Heart right ventricle (tissue), 16 donors: ENCODE measurements at regions not wholly inside any gene's neighbourhood (a gene's known extent, or its start where the extent isn't known, plus 50 kb on each side); places are given as distances from the start of the nearest gene placed in this dataset.

ENCODE experiments used
- ATAC-seq, 8 donors: fragments of 200-7000 bp; cut with Tn5 transposase; one replicate each; pipeline ENCODE4 v1.9.1; 2020; ENCODE audit warnings: mild to moderate bottlenecking in 8 of 8, moderate library complexity in 8 of 8, moderate number of reproducible peaks in 1 of 8
- DNase-seq, 2 donors: peaks; one replicate each; pipeline ENCODE4 v3.0.0-alpha.2; 2020
- H3K27ac ChIP-seq, 10 donors: fragments of 200-600 bp; sonication (generic) in 2 of 10; one replicate each; pipeline versions ENCODE4 v1.5.0 to v1.8.0; 2020 to 2022; ENCODE audit warnings: mild to moderate bottlenecking in 3 of 10
- H3K27me3 ChIP-seq, 7 donors: fragments of 200-600 bp; one replicate each; pipeline ENCODE4 v1.8.0; 2021 to 2022; ENCODE audit warnings: mild to moderate bottlenecking in 2 of 7
- H3K36me3 ChIP-seq, 9 donors: fragments of 200-600 bp; sonication (generic) in 1 of 9; one replicate each; pipeline versions ENCODE4 v1.5.0 to v1.8.0; 2020 to 2022; ENCODE audit warnings: mild to moderate bottlenecking in 2 of 9
- H3K4me1 ChIP-seq, 9 donors: fragments of 200-600 bp; sonication (generic) in 1 of 9; one replicate each; pipeline versions ENCODE4 v1.5.0 to v1.8.0; 2020 to 2022; ENCODE audit warnings: mild to moderate bottlenecking in 4 of 9
- H3K4me3 ChIP-seq, 10 donors: fragments of 200-600 bp; sonication (generic) in 2 of 10; one replicate each; pipeline versions ENCODE4 v1.5.0 to v1.8.0; 2020 to 2022; ENCODE audit warnings: mild to moderate bottlenecking in 7 of 10, moderate library complexity in 2 of 10
- H3K9me3 ChIP-seq, 11 donors: fragments of 200-600 bp in 10 of 11; sonication (generic) in 2 of 11; one replicate each; pipeline versions ENCODE4 v1.5.0 to v1.8.0; 2013 to 2022; ENCODE audit warnings: mild to moderate bottlenecking in 2 of 11, control low read depth in 1 of 11, moderate library complexity in 1 of 11
- WGBS, 2 donors: extraction: QIAGEN DNeasy Blood & Tissue Kit; methylation state at CpG; one replicate each; pipeline ENCODE4 v1.1.7; 2013; ENCODE audit warnings: inconsistent platforms in 1 of 2; 5-methylcytosine and 5-hydroxymethylcytosine counted together
- intact Hi-C, 10 donors: fragments of 100-400 bp; cut with DNase I; formaldehyde crosslinking; loops; one replicate each; pipeline versions ENCODE4 v1.11.1 to v1.14.2; 2022
- TF ChIP-seq, protein P1 (sequence below), 9 donors: fragments of 200-600 bp; sonication (generic) in 2 of 9; IDR thresholded peaks; one replicate each; pipeline versions ENCODE4 v1.5.0 to v1.8.0; 2021 to 2022; ENCODE audit warnings: antibody characterized with exemption in 9 of 9, mild to moderate bottlenecking in 5 of 9, moderate library complexity in 1 of 9
- donor health status: Arrhythmogenic right ventricular cardiomyopathy.
- donor health status: ischemic (EF 13 %, LVEDD 7.1; RV severe dilation, severe dysfunction).
- donor health status: healthy with polysubstance abuse.
- donor health status: DM: no; HTN: yes; CAD: no.
- donor health status: DM: no; HTN: no; CAD: no.
- donor health status: ischemic (EF 25% LVEDD 6.9; RV normal size, moderate dysfunction).
- donor health status: ischemic (EF 25% LVEDD 5.7; RV mildly dilated, moderate dysfunction).
- donor health status: healthy.
- donor health status: DM: yes; HTN: yes; CAD: no.
- donor health status: Ischemic cardiomyopathy.
- donor health status: ischemic (EF 35%, LVEDD 5.7; RV mildly dilated, moderate dysfunction).
- donor health status: nonischemic (EF 11% LVEDD 7.7; RV severe dilation, severe dysfunction).
- donor health status: DM: yes; HTN: yes; CAD: no.
- donor health status: PGD.
- donor health status: ischemic (EF 29% LVEDD 5.4; RV normal size, mild dysfunction).
- donor health status: nonischemic (EF 23%, LVEDD 6.1; RV moderate dilation, normal function).

DNA sequence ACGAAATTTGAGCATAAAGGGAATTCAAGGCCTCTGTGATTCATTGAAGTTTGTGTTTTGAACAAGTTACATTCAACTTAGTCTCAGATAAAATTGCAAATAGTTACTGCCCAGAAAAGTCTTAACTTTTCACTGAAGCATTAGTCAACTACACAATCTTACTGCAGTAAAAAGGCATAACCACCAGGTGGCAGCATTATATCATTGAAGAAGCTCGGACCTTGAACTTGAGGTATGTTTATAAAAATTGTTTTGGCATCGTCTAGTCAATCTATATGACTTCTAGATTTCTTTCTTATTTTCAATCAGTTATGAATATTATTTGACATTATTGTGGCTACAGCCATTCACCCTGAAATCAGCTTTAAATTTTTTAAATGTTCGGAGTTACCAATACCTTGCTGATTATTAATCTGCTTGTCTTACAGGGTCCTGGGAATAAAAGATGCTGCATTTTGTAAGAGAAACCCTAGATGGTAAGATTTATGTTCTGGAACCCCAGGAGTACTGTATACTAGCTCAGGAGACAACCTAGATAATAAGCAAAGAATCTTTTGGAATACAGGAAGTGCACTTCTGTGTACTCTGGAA, 83.9 kb upstream of the GRAMD2B start:
- ATAC-seq: peak in 2 of 8 donors; percentile 43 to 49

DNA sequence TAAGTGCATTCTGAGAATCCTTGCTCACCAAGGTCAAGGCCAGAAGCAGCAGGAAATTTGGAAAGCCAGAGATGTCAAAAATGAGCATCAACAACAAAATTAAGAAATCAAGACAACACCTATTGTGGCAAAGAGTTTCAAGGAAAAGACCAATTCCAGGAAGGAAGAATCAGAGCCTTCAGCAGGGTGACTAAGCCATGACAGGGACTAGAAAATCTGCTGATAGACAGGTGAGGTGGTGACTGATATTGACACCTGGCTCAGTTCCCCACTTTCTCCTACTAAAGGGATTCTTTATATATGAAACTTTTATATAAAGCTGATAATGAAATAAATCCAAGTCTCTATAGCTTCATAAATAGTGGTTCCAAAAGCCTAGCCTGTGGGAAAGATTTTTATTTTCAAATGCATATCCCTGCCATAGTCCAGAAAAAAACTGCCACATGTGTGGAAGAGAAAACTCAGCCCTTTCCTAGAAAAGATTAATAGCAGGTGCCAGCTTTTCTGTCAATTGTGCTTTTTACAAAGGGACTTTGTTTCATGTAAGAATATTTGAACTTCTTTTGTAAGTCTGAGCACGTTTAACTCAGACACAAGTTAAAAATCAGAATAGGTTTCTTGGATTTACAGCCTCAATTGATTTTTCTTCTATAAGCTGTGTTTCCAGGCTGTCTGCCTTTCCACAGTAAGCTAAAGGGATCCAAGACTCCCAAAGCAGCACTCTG, 81.1 kb upstream of the GRAMD2B start:
- H3K4me1 ChIP-seq: peaks cover 0 to 4% (median 0%) of the 10 kb centered on the region in 9 donors
- no peaks in the 10 kb centered on the region for H3K36me3 ChIP-seq
- WGBS, 2 donors: 61 to 69% methylated on average over 1 of the region's 1 CpG
- H3K27ac ChIP-seq: no peak overlapping the region
- H3K9me3 ChIP-seq: no peaks in the 10 kb centered on the region
- H3K27me3 ChIP-seq: peaks cover 0 to 16% (median 0%) of the 10 kb centered on the region in 7 donors
- TF ChIP-seq, protein P1, sequence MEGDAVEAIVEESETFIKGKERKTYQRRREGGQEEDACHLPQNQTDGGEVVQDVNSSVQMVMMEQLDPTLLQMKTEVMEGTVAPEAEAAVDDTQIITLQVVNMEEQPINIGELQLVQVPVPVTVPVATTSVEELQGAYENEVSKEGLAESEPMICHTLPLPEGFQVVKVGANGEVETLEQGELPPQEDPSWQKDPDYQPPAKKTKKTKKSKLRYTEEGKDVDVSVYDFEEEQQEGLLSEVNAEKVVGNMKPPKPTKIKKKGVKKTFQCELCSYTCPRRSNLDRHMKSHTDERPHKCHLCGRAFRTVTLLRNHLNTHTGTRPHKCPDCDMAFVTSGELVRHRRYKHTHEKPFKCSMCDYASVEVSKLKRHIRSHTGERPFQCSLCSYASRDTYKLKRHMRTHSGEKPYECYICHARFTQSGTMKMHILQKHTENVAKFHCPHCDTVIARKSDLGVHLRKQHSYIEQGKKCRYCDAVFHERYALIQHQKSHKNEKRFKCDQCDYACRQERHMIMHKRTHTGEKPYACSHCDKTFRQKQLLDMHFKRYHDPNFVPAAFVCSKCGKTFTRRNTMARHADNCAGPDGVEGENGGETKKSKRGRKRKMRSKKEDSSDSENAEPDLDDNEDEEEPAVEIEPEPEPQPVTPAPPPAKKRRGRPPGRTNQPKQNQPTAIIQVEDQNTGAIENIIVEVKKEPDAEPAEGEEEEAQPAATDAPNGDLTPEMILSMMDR (IDR thresholded peaks at IDR 0.05): no peak
- no peak for DNase-seq
- no peak overlapping the region for H3K4me3 ChIP-seq
- no peak for ATAC-seq
- intact Hi-C loops: loop anchor here in 2 of 10 donors (5.0 kb wide), 2 partner anchors 255 to 260 kb away; partner anchors contain the start of genes ALDH7A1 (in 1 of the 2) and PHAX (in 1 of the 2)

More for the DNA sequence above, 83.9 kb upstream of the GRAMD2B start:
- 26% methylated on average over 4 of the region's 4 CpGs for WGBS, 2 donors
- H3K4me3 ChIP-seq: no peak overlapping the region
- H3K36me3 ChIP-seq: no peaks in the 10 kb centered on the region
- peaks cover 0 to 4% (median 0%) of the 10 kb centered on the region in 9 donors for H3K4me1 ChIP-seq
- TF ChIP-seq, protein P1 (IDR thresholded peaks at IDR 0.05): peak; percentile 66 to 93 (median 89)
- intact Hi-C loops: loop anchor here in 5 of 10 donors (1.0 to 5.0 kb wide), 6 partner anchors 200 to 443 kb away; partner anchors contain the start of genes PHAX (in 2 of the 5) and ALDH7A1 (in 1 of the 5)
- H3K9me3 ChIP-seq: no peaks in the 10 kb centered on the region
- H3K27ac ChIP-seq: no peak overlapping the region
- peaks cover 0 to 11% (median 0%) of the 10 kb centered on the region in 7 donors for H3K27me3 ChIP-seq
- DNase-seq: peak in 1 of 2 donors; percentile 49

DNA sequence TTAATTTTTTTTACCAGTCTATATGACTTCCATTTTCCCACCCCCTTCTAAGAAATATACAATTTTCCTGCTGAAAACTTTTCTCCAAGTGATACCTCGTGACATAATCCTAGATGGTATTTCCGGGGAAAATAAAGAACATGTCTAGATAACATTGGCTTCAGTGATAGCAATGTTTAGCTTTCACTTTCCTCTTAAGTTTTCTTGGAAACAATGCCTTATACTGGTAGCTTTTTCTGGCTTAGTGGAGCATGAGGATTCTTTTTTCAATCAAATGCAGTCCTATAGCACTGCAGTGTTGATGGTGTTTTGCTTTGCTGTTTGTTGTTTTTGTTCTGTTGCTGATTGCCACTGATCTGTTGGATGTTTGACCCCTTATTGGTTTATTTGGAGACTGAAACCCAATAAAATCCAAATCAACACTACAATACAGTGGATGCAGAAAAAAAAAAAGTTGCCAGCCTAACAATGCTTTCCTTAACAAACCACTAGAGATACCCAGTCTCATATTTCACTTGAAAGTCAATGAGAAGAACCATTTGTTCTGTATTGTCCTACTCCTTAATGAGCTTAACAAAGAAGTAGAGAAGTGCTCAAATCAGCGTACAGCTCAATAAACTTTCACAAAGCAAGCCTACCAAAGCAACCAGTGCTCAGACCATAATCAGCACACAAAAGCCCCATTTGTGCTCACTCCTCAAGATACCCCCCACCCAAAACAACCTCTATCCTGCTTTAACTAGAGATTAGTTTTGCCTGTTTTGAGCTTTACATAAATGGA, 74.2 kb upstream of the GRAMD2B start:
- intact Hi-C loops: no loop called here
- H3K4me3 ChIP-seq: no peak overlapping the region
- DNase-seq: no peak
- H3K9me3 ChIP-seq: no peaks in the 10 kb centered on the region
- peaks cover 0 to 4% (median under 1%) of the 10 kb centered on the region in 9 donors for H3K4me1 ChIP-seq
- no peak for ATAC-seq
- no peaks in the 10 kb centered on the region for H3K36me3 ChIP-seq
- peaks cover 0 to 8% (median 0%) of the 10 kb centered on the region in 7 donors for H3K27me3 ChIP-seq
- WGBS, 2 donors: 44 to 60% methylated on average over 3 of the region's 3 CpGs
- H3K27ac ChIP-seq: no peak overlapping the region
- TF ChIP-seq, protein P1 (IDR thresholded peaks at IDR 0.05): no peak

DNA sequence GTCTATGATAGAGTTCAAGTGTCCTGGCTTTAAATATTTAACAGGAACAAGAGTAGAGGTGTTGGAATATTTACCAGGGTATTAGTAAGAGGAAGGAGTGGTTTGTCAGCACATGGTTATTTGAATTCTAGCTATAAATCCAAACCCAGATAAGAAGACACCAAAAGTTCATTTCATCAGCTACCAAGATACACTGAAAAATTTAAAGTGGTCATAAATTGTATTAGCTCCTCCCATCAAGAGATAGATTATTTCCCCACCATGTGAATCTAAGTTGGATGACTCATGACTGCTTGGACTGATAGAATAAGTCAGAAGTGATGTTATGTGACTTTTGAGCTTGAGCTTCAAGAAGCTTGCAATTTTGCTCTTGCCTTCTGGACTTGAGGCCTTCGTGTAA, 72.1 kb upstream of the GRAMD2B start:
- no peak overlapping the region for H3K27ac ChIP-seq
- ATAC-seq (no peak), DNase-seq (no peak)
- no peaks in the 10 kb centered on the region for H3K36me3 ChIP-seq
- no peaks in the 10 kb centered on the region for H3K27me3 ChIP-seq
- WGBS, 2 donors: 76 to 84% methylated on average over 1 of the region's 1 CpG
- TF ChIP-seq, protein P1 (IDR thresholded peaks at IDR 0.05): no peak
- intact Hi-C loops: loop anchor here in 4 of 10 donors (5.0 kb wide), 4 partner anchors 71 to 191 kb away; partner anchors contain the start of gene GRAMD2B (in 1 of the 4)
- H3K4me3 ChIP-seq: no peak overlapping the region
- H3K4me1 ChIP-seq: peaks cover 0 to 11% (median 5%) of the 10 kb centered on the region in 9 donors
- H3K9me3 ChIP-seq: no peaks in the 10 kb centered on the region
